ENCODE measurements at regions not wholly inside any gene's neighbourhood (a gene's known extent, or its start where the extent isn't known, plus 50 kb on each side); places are given as distances from the start of the nearest gene placed in this dataset.

GRCh38 chr12:98403936-98404335 is 111.5 kb upstream of the TMPO start:
- no peak overlapping the region for H3K4me3 ChIP-seq (ENCODE audit: low read depth, low read length)
- no peak overlapping the region for H3K27ac ChIP-seq (ENCODE audit: low read depth, low read length)
- H3K9me3 ChIP-seq (ENCODE audit: control insufficient read depth, insufficient read depth, low read length) = no peaks in the 10 kb centered on the region
- no peaks in the 10 kb centered on the region for H3K27me3 ChIP-seq (ENCODE audit: control insufficient read depth, insufficient read depth, low read length)
- CTCF ChIA-PET = no interaction called here
- TF ChIP-seq CTCF (IDR thresholded peaks at IDR 0.05; ENCODE audit: low read depth, low read length) = no peak
- no peak for DNase-seq (ENCODE audit: low read depth, low spot score)
- POLR2A ChIA-PET = no interaction called here

- H3K4me3 ChIP-seq (ENCODE audit: low read depth, low read length) = no peak overlapping the region
- no peaks in the 10 kb centered on the region for H3K27me3 ChIP-seq (ENCODE audit: control insufficient read depth, insufficient read depth, low read length)
- no peak for TF ChIP-seq CTCF (IDR thresholded peaks at IDR 0.05; ENCODE audit: low read depth, low read length)
- POLR2A ChIA-PET = no interaction called here
- H3K27ac ChIP-seq (ENCODE audit: low read depth, low read length) = no peak overlapping the region
- DNase-seq (ENCODE audit: low read depth, low spot score) = no peak
- CTCF ChIA-PET = interaction anchor here (1.1 to 1.5 kb wide), 2 partner anchors 11 to 86 kb away, joined by 3 read pairs; no protein-coding TSS in a partner anchor
- no peaks in the 10 kb centered on the region for H3K9me3 ChIP-seq (ENCODE audit: control insufficient read depth, insufficient read depth, low read length)
These were observed 109.5 kb upstream of the TMPO start for GRCh38 chr12:98405805-98406366.

- ChIA-PET POLR2A (no interaction called here), CTCF (interaction anchor here (1.1 kb wide), 1 partner anchor 10 kb away, joined by 3 read pairs; no protein-coding TSS in a partner anchor)
- Histone ChIP-seq H3K9me3 (ENCODE audit: control insufficient read depth, insufficient read depth, low read length) (no peaks in the 10 kb centered on the region), H3K4me3 (ENCODE audit: low read depth, low read length) (no peak overlapping the region), H3K27me3 (ENCODE audit: control insufficient read depth, insufficient read depth, low read length) (no peaks in the 10 kb centered on the region), H3K27ac (ENCODE audit: low read depth, low read length) (no peak overlapping the region)
- no peak for DNase-seq (ENCODE audit: low read depth, low spot score)
- TF ChIP-seq CTCF (IDR thresholded peaks at IDR 0.05; ENCODE audit: low read depth, low read length) = no peak
These were observed 109.0 kb upstream of the TMPO start for GRCh38 chr12:98406378-98406777.

GRCh38 chr12:98408681-98409080 is 106.7 kb upstream of the TMPO start:
- ChIA-PET CTCF (no interaction called here), POLR2A (interaction anchor here (0.6 kb wide), 1 partner anchor 120 kb away, joined by 6 read pairs; no protein-coding TSS in a partner anchor)
- no peak for TF ChIP-seq CTCF (IDR thresholded peaks at IDR 0.05; ENCODE audit: low read depth, low read length)
- Histone ChIP-seq H3K27me3 (ENCODE audit: control insufficient read depth, insufficient read depth, low read length) (no peaks in the 10 kb centered on the region), H3K9me3 (ENCODE audit: control insufficient read depth, insufficient read depth, low read length) (no peaks in the 10 kb centered on the region), H3K4me3 (ENCODE audit: low read depth, low read length) (no peak overlapping the region), H3K27ac (ENCODE audit: low read depth, low read length) (no peak overlapping the region)
- DNase-seq (ENCODE audit: low read depth, low spot score) = no peak

- ChIA-PET POLR2A (no interaction called here), CTCF (no interaction called here)
- TF ChIP-seq CTCF (IDR thresholded peaks at IDR 0.05; ENCODE audit: low read depth, low read length) = no peak
- no peak overlapping the region for H3K27ac ChIP-seq (ENCODE audit: low read depth, low read length)
- no peak for DNase-seq (ENCODE audit: low read depth, low spot score)
- no peaks in the 10 kb centered on the region for H3K9me3 ChIP-seq (ENCODE audit: control insufficient read depth, insufficient read depth, low read length)
- no peak overlapping the region for H3K4me3 ChIP-seq (ENCODE audit: low read depth, low read length)
- no peaks in the 10 kb centered on the region for H3K27me3 ChIP-seq (ENCODE audit: control insufficient read depth, insufficient read depth, low read length)
These were observed 105.8 kb upstream of the TMPO start for GRCh38 chr12:98409548-98409947.

All from AG04450 (cell line).